Medulla oblongata (tissue), 1 donor: ENCODE measurements at regions not wholly inside any gene's neighbourhood (a gene's known extent, or its start where the extent isn't known, plus 50 kb on each side); places are given as distances from the start of the nearest gene placed in this dataset.

Experiments
- DNase-seq: peaks from one replicate; pipeline ENCODE4 v3.0.0-alpha.2; 2015; ENCODE audit errors: extremely low spot score

- DNase-seq: no peak
Measured at GRCh38 chr5:32504329-32504988, 59.9 kb upstream of the ZFR start.

- no peak for DNase-seq
Measured at GRCh38 chr5:32503261-32503660, 58.7 kb upstream of the ZFR start.

- DNase-seq: no peak
Measured at GRCh38 chr5:32501071-32502002, 56.8 kb upstream of the ZFR start.

GRCh38 chr5:32500181-32500580, 55.6 kb upstream of the ZFR start:
- DNase-seq: no peak

- no peak for DNase-seq
Measured at GRCh38 chr5:32499261-32499660, 54.7 kb upstream of the ZFR start.

GRCh38 chr5:32498484-32498883, 53.9 kb upstream of the ZFR start:
- no peak for DNase-seq

GRCh38 chr5:32496104-32496503, 51.6 kb upstream of the ZFR start:
- DNase-seq: no peak

GRCh38 chr5:32494827-32495226, 50.3 kb upstream of the ZFR start:
- DNase-seq: no peak
